Nephron progenitor cell (in vitro differentiated cells): ENCODE measurements at regions not wholly inside any gene's neighbourhood (a gene's known extent, or its start where the extent isn't known, plus 50 kb on each side); places are given as distances from the start of the nearest gene placed in this dataset.

Source experiments
- DNase-seq: peaks from one replicate; pipeline ENCODE4 v3.0.0; 2021
- H3K27ac Mint-ChIP-seq: 2 replicates; pipeline ENCODE4 v1.8.0; 2021; ENCODE audit warnings: mild to moderate bottlenecking, moderate library complexity, mixed read lengths
- H3K27me3 Mint-ChIP-seq: 2 replicates; pipeline ENCODE4 v1.8.0; 2021; ENCODE audit warnings: mild to moderate bottlenecking, low read depth, mixed read lengths; ENCODE audit not compliant: poor library complexity
- H3K36me3 Mint-ChIP-seq: 2 replicates; pipeline ENCODE4 v1.8.0; 2021; ENCODE audit warnings: low read depth, mixed read lengths
- H3K4me1 Mint-ChIP-seq: 2 replicates; pipeline ENCODE4 v1.8.0; 2021; ENCODE audit warnings: mixed read lengths
- H3K4me3 Mint-ChIP-seq: 2 replicates; pipeline ENCODE4 v1.8.0; 2021; ENCODE audit warnings: mild to moderate bottlenecking, moderate library complexity, mixed read lengths
- H3K9me3 Mint-ChIP-seq: 2 replicates; pipeline ENCODE4 v1.8.0; 2021; ENCODE audit warnings: mild to moderate bottlenecking, moderate library complexity, mixed read lengths
- CTCF ChIP-seq: fragments of 200-600 bp; sonication (generic); IDR thresholded peaks from 2 replicates; pipeline ENCODE4 v1.5.0; 2021; ENCODE audit warnings: antibody characterized with exemption

DNA sequence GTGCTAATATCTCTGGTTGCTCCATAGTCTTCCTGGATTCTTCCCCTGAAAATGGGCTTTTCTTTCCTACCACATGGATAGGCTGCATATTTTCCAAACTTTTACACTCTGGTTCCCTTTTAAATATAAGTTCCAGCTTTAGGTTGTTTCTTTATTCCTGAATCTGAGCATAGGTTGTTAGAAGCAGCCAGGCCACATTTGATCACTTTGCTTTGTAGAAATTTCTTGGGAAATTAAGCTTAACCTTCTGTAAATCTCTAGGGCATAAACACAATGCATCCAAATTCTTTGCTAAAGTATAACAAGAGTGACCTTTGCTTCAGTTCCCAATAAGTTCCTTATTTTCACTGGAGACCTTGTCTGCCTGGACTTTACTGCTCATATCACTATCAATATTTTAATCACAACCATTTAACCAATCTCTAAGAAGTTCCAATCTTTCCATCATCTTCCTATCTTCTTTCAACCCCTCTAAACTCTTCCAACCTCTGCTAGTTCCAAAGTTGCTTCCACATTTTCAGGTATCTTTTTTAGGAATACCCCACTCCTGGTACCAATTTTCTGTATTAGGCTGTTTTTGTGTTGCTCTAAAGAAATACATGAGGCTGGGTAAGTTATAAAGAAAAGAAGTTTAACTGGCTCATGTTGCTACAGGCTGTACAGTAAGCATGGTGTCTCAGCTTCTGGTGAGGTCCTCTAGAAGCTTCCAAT lies 389.6 kb upstream of the HS6ST1 start:
- H3K27ac Mint-ChIP-seq = no peak overlapping the region
- H3K4me3 Mint-ChIP-seq = no peak overlapping the region
- no peak for DNase-seq
- H3K9me3 Mint-ChIP-seq = peaks cover 60% of the 10 kb centered on the region
- no peaks in the 10 kb centered on the region for H3K27me3 Mint-ChIP-seq
- TF ChIP-seq CTCF = no peak
- H3K4me1 Mint-ChIP-seq = no peaks in the 10 kb centered on the region
- H3K36me3 Mint-ChIP-seq = peaks cover 5% of the 10 kb centered on the region

- Mint-ChIP-seq H3K27ac (no peak overlapping the region), H3K36me3 (peaks cover 5% of the 10 kb centered on the region), H3K4me3 (no peak overlapping the region), H3K27me3 (peaks cover 4% of the 10 kb centered on the region), H3K4me1 (no peaks in the 10 kb centered on the region), H3K9me3 (peaks cover 48% of the 10 kb centered on the region)
- no peak for TF ChIP-seq CTCF
- no peak for DNase-seq
Measured at GRCh38 chr2:128710242-128710641, 391.6 kb upstream of the HS6ST1 start.

DNA sequence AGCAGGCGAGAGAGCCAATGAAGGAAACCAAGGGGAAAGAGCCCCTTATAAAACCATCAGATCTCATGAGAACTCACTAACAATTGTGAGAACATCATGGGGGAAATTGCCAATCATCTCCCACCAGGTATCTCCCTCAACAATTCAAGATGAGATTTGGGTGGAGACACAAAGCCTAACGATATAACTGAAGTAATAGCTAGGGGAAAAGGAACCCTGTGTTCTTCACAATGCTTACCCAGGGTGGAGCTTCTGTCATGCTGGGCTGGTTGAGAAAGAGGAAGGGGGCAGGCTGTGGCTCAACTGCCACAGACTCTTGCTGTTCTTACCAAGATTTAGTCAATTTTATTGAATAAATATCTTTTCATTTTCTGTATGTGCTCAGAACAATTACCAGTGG lies 392.1 kb upstream of the HS6ST1 start:
- H3K36me3 Mint-ChIP-seq = peaks cover 5% of the 10 kb centered on the region

GRCh38 chr2:128714285-128714684 lies 395.6 kb upstream of the HS6ST1 start:
- Mint-ChIP-seq H3K27me3 (peaks cover 17% of the 10 kb centered on the region), H3K4me1 (peaks cover 6% of the 10 kb centered on the region), H3K4me3 (no peak overlapping the region), H3K36me3 (peaks cover 4% of the 10 kb centered on the region), H3K27ac (no peak overlapping the region), H3K9me3 (peaks cover 20% of the 10 kb centered on the region)
- no peak for DNase-seq
- TF ChIP-seq CTCF = no peak

More for the DNA sequence above, 392.1 kb upstream of the HS6ST1 start:
- Mint-ChIP-seq H3K9me3 (peaks cover 46% of the 10 kb centered on the region), H3K27me3 (peaks cover 8% of the 10 kb centered on the region), H3K27ac (no peak overlapping the region), H3K4me1 (no peaks in the 10 kb centered on the region), H3K4me3 (no peak overlapping the region)
- no peak for TF ChIP-seq CTCF
- no peak for DNase-seq

DNA sequence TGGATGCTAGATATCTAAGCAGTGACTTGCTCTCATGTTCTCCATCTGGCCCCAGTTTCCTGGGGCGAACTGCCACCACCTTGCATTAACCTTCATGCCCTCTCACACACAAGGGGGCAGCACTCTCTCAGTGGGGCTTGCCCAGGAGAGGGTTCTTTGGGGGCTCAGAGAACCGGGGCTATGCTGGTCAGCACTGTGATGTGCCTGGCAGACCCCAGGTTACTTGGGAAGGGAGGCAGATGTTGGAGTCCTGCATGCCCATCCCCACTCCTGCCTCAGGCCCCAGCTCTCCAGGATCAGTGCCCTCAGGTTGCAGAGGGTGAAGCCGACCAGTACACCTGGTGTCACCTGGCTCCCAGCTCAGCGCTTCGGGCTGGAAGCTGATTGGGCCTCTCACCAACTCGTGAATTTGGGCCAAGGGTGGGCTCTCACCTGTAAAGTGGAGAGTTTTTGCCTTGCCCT lies 396.2 kb upstream of the HS6ST1 start:
- peak; percentile 9 for TF ChIP-seq CTCF
- no peak overlapping the region for H3K4me3 Mint-ChIP-seq

DNA sequence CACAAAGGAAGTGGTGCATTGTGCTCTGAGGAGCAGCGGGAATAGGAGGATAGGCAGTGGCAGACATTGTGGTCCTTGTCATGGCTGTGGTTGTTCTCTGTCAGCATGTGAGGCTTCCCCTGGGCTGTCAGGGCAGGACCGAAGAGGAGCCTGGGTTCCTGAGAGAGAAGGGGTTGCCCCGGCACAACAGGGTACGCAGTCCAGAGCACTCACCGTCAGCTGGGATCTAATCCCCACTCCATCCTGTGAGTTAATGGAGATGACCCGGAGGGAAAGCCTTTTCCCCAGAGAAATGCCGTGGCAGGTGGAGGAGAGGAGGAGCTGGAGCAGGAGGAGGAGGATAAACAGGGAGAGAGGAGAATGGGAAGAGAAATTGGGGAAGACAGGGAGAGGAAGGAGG lies 396.7 kb upstream of the HS6ST1 start:
- H3K27me3 Mint-ChIP-seq = peaks cover 17% of the 10 kb centered on the region
- peaks cover 6% of the 10 kb centered on the region for H3K4me1 Mint-ChIP-seq
- no peaks in the 10 kb centered on the region for H3K36me3 Mint-ChIP-seq
- H3K27ac Mint-ChIP-seq = no peak overlapping the region
- H3K4me3 Mint-ChIP-seq = no peak overlapping the region
- H3K9me3 Mint-ChIP-seq = peaks cover 16% of the 10 kb centered on the region
- TF ChIP-seq CTCF = no peak
- DNase-seq = no peak

More for the DNA sequence above, 396.2 kb upstream of the HS6ST1 start:
- no peak for DNase-seq
- H3K4me1 Mint-ChIP-seq = peaks cover 6% of the 10 kb centered on the region
- peaks cover 16% of the 10 kb centered on the region for H3K9me3 Mint-ChIP-seq
- H3K36me3 Mint-ChIP-seq = no peaks in the 10 kb centered on the region
- H3K27me3 Mint-ChIP-seq = peaks cover 17% of the 10 kb centered on the region
- no peak overlapping the region for H3K27ac Mint-ChIP-seq
